GM21390 (cell line): ENCODE measurements at regions not wholly inside any gene's neighbourhood (a gene's known extent, or its start where the extent isn't known, plus 50 kb on each side); places are given as distances from the start of the nearest gene placed in this dataset.

Source experiments
- ATAC-seq: cut with Tn5 transposase; IDR thresholded peaks from one replicate; pipeline ENCODE4 v1.9.1; 2021; ENCODE audit not compliant: unreplicated experiment

DNA sequence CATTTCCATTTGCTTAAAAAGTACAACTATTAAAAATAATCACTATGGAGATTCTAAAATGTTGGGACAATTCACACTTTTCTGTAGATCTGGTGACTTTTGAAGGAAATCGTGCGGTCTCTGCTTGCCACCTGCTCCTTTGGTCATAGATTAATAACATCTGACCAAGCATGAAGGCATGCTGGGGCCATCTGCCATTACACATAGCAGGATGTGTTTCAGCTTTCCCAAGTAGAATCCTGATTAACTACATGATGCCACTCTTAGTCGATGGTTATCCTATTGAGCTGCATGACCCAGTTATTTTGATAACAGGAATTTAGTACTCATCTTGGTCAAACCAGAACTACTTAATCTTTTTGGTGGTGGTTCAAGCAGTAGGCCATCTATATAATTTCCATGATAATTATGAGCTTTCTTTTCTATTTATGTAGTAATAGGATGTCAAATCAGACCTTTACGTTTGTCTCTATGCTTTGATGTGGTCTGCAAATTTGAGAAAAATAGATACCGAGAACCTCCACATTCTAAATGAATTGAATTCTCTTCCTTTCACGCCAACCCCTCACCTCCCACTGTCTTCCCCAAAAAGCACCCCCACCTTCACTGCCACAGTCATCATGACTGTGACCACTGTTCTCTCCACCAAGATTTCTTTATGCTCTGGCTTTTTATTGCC, 158.1 kb downstream of the DIPK2A start:
- no peak for ATAC-seq

DNA sequence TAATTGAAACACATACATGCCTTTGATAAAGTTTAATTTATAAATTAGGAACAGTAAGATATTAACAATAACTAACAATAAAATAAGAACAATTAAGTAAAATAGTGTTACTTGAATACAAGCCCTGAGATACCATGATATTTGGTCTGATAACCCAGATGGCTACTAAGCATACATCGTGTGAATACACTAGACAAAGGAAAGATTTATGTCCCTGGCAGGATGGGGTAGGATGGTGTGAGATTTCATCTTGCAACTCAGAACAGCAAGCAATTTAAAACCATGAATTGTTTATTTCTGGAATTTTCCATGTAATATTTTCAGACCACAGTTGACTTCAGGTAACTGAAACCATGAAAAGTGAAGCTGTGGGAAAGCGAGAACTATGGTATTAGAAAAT, 169.5 kb downstream of the DIPK2A start:
- no peak for ATAC-seq

DNA sequence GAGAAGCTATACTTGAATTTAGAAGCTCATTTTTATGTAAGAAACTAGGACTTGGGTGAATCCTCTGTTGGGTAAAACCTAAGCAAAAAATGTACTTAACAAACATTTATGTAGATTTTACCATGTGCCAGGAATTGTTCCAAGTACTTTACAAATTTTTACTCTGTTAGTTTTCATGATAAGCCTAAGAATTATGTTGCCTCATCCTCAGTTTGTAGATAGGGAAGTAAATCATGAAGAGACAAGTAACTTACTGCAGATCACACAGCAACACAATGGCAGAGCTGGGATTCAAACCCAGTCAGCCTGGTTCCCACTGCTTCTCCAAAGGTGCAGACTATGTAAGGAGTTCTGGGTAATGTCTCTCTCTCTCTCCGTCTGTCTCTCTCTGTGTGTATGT, 169.9 kb downstream of the DIPK2A start:
- ATAC-seq: no peak

DNA sequence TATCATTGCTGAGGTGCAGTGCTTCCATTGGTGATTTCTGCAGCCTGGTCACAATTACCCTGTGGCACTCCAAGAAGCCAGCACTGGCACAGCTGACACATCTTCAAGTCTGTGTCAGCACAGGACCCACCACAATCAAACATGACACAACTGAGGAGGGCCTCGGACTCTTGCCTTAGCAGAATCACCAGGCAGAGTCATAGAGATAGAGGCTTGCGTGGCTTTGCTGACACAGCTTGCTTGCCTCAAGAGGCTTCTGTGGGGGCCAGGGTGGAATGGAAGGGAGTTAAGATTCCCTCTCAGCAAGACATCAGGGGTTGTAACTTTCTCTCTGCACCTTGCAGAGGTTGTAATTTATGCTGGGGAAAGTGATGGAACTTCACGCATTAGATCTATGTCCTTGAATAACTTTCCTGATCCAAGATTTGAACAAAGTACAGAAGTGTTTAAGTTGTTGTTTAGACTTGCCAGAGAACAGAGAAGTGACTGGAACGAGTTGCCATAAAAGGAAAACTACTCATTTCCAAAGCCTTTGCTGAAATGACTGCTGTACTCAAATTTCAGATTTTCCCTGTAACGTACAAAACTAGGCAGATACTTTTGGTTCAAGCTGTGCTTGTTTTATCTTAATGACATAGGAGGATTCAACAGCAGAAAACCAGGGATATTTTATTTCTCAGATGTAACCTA, 170.7 kb downstream of the DIPK2A start:
- no peak for ATAC-seq

DNA sequence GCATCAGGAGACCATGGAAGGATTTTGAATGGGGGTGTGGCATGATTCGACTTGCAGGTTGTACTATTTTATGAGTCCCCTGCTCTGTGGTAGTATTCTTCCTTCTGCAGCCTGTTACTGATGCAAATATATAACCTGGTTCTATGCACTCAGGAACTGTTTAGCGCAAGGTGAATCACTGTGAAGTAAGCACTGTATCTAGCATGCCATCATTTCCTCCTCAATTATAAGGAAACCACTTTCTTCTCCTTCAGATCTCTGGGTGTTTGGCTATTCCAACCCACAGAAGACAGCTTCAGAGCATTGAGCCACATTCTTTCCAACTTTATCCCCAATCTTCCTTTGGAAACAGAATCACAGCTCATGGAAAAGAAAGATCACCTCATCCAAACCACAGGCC, 176.7 kb downstream of the DIPK2A start:
- ATAC-seq: no peak

DNA sequence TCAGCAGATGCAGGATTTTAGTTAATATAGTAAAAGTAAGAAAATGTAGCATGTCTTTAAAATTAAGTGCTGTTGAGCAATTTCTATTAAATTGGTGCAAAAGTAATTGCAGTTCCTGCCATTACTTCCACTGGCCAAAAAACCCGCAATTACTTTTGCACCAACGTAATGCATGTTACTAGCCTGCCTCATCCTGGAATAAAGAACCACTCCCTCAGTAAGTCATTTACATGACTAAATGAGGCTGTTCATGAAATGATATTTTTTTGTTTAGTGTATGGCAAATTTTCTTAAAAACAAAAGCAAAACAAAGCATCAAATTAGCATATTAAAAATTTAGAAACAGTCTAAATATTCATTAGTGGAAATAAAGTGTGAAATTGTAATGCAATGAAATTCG, 180.4 kb downstream of the DIPK2A start:
- no peak for ATAC-seq

DNA sequence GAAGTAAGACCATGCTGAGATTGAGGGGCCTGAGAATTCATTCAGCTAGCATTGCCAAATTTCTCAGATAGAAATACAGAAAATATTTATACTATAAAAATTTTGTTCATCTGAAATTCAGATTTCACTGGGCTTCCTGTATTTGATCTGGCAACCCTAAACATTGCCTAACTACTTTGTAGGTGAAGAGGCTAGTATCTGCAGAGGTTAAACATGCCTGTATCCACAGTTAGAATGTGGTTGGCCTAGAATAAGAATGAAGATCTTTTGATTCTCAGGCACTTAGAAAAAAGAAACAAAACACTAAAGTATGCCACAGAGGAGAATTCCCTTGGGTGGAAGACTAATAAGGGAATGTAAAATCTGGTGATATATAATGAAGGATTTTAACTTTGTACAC, 189.0 kb downstream of the DIPK2A start:
- ATAC-seq: no peak

DNA sequence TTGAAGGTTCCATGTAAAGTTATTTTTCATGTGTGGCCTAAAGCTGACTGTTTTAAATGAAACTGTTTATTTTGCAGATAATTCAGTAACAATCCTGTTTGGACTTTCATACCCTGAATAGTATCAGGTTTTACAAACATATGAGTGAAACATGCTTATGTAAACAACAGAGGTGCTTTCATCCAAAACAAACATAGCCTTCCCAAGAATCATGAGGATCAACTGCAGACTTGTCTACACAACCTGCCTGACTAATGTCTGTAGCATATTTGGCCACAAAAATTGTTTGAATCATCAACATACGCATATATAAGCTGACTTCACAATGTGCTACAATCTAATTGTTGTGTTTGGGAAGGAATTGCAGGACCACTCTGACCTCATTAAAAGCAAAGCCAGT, 190.4 kb downstream of the DIPK2A start:
- no peak for ATAC-seq

DNA sequence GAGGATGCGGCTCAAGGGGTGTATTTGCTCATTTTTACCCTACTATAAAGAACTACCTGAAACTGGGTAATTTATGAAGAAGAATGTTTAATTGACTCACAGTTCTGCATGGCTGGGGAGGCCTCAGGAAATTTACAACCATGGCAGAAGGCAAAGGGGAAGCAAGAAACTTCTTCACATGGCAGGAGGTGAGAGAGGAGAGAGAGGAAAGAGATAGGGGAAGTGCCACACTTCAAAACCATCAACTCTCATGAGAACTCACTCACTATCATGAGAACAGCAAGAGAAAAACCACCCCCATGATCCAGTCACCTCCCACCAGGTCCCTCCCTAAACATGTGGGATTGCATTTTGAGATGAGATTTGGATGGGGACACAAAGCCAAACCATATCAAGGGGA, 192.7 kb downstream of the DIPK2A start:
- no peak for ATAC-seq

DNA sequence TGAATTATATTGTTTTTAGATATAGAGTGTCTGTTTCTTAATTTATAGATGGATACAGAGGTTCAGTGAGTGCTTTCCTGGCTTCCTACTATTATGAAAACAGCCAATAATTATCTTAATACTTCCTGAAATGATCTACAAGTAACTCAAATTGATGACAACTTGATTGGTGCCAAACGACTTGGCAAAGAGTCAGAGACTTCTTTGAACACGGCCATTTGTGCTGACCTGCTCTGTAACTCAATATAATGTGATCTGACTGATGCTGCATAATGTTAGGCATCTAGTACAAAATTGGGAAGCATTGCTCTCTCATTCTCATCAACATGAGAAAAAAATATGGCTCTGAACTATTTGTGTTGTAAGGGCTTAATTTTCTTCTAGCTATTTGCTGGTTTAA, 193.9 kb downstream of the DIPK2A start:
- ATAC-seq: no peak

DNA sequence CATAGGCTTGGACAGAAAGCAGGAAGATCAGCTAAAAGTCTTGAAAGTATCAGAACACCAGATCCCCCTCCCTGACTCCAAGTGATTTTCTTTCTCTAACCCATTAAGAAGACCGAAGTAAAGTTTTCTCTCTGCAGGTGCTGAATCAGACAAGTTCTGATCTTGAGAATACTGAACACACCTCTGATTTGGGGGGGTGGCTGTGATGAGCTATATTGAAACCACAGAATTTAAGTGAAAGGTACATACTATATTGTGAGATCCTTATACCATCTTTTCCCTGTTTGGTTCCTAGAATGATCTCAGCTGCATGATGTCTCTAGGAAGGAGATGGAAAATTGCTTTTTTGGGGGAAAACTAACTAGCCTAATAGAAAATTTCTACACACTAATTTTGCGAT, 196.0 kb downstream of the DIPK2A start:
- no peak for ATAC-seq

DNA sequence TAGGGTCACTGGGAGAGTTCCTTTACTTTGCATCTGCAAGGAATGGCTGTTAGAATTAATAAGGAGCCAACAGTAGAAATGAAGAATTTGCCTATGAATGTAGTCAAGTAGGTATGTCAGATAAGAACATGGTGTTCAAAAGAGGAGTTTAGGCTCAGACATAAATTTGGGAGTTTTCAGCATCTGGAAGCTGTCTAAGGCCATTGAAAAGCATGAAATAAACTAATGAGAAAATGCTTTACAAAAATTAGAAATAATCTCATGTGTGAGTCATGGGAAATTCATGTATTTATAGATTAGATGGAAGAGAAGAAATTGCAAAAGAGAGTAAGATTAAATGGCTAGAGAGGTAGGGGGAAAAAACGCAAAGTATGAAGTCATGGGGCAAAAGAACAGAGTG, 201.9 kb downstream of the DIPK2A start:
- no peak for ATAC-seq

DNA sequence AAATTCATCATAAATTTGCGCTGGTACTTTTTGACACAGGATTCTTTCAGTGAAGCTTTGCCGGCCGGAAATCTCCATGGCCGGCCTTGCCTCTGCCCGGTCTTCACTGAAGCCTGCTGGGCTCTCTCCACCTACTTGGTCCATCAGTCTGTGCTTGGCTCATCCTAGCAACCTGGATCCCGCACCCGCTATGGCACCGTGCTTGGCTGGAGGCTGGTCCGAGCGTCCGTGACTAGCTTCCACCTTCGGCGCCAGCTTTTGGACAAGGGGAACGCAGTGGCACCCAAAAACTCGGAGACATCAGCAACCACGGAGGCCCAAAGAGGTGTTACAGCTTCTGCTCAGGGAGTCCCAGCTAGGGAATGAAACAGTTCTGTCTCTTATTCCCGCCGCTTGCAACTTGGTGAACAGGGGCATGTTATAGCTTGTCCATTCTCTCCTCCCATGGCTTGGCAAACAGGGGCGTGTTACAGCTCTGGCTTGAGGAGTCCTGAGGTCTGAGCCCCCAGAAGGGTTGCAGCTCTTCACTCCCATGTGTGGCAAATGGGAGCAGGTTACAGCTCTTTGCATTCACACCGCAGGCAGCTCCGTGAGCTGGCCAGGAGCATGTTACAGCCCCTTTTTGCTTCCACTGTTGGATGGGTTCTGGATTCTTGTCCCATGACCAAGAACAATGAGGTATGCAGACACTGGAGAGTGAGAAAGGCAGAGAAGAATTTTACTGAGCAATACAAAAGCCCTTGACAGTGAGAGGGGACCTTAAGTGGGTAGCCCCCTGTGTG, 204.2 kb downstream of the DIPK2A start:
- ATAC-seq: no peak

DNA sequence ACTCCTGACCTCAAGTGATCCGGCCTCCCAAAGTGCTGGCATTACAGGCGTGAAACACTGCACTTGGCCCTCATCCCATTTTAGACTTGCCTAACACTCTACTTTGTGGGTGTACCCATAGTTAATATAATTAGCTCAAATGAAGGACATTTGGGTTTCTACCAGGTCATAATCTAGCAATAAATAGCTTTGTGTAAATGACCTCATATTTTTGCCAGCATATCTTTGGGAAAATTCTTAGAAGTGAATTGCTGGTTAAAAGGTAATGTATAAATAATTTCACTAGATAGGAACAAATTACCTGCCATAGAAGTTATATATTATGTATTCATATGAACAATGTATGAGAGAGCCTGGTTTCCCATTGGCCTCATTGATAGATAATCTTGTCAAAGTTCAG, 206.0 kb downstream of the DIPK2A start:
- ATAC-seq: no peak

DNA sequence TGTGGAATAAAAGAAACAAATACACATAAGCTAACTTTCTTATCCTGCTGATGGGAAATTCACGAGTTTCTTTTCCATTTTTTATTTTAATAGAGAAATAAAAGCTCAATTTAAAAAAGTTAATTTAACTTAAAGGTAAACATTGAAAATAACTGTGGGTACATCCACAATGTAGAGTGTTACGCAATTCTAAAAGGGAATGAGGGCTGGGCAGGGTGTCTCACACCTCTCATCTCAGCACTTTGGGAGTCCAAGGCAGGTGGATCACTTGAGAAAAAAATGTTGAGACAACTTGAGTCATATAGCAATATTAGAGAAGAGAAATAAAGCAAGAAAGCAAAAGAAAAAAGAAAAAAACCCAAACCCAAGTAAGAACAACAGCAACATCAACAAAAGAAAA, 207.0 kb downstream of the DIPK2A start:
- no peak for ATAC-seq

DNA sequence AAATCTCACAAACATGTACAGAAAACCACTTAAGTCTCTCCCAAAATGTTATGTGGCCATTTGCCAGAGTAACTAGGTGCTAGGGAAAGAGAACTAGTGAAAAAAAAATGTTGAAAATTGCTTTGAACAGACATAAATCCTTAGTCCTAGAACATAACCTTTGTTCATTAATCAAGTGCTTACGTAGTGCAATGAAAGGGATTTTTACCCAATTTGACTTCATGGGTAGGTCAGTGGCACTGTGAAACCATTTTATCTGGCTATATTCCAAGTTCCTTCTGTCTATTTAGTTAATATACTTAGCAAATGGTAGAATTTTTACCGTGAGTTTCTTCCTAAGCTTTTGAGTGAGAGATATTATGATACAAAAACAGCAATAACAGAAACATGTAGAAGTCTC, 209.4 kb downstream of the DIPK2A start:
- no peak for ATAC-seq

DNA sequence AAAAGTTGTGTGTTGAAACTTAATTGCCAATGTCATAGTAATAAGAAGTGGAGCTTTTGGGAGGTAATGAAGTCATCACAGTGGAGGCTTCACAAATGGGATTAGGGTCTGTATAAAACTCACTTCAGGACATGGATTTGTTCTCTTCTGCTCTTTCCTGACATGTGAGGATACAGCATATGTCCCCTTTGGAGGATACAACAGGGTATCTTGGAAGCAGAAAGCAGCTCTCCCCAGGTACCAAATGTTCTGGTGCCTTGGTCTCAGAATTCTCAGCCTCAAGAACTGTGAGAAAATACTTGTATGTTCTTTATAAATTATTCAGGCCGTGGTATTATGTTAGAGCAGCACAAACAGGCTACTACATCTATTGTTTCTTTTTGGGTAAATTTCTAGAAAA, 210.9 kb downstream of the DIPK2A start:
- no peak for ATAC-seq

DNA sequence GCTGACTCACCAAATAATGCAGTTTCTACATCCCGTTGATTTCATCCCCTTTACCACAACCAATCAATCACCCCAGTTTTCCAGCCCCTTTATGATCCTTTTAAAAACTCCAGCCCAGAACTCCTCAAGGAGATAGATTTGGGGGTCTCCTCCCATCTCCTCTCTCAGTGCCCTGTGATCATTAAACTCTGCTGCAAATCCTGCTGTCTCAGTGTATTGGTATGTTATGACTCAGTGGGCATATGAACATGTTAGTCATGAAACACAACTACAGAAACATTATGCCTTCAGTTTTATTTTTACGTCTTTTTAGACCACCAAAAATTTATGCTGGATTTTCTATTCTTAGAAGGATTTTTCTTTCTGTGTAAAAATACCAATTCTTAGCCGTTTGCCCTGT, 213.7 kb downstream of the DIPK2A start:
- no peak for ATAC-seq

DNA sequence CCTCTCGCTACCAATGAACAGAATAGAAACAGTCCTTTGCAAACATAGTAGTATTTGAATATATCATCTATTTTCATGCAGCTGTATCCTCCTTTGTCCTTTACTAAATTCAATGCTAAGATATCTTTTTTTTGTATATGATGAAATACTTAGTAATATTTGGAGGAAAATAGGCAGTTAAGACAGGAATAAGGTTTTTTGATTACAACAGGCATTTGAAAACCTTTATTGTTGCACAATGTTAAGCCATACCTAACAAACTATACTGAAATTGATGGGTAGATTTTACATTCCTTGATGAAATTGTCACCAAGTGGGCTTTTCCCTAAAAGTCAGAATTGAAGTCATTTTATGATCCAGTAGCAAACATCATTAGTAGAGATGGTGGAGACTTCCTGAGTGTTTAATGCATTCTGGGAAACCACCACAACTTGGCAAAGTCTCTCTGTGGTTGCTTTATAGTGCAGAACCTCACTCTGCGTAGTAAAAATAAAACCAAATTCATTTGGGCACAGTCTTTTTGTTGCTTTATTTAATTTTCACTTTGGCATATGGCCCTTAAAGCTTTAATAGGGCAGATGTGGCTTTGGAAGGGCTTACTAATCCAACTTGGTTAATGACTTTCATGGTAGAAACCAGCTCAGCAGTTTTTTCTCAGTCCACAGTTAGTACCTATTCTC, 216.0 kb downstream of the DIPK2A start:
- ATAC-seq: no peak

DNA sequence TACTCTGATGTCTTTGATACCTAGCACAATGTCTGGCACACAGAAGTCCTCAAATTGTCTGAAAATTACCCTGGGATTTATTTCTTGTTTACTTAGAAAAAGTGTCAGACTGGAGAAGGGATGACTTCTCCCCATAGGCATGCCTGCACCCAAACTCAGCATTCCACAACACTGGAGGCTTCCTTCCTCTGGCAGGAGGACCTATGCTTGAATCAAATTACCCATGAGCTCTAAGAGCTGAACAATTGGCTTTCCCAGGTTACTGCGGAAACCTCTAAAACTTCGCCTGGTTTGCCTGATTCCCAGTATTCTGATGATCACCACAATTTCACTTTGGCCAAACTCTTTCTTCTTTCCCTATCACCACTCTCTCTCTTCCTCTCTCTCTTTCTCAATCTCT, 217.4 kb downstream of the DIPK2A start:
- ATAC-seq: no peak

DNA sequence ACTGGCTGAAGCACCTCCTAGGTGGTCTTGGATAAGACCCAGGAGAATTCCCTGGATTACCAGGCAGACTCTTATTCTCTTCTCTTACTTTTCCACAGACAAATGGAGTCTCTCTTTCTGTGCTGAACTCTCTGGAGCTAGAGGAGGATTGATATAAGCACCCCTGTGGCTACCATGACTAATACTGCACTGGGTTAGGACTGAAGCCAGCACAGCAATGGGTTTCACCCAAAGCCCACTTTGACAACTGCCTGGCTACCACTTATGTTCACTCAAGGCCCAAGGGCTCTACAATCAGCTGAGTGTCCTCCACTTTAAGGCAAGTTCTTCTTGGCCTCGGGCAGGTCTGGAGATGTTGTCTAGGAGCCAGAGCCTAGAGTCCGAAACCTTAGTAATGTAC, 225.5 kb downstream of the DIPK2A start:
- no peak for ATAC-seq

DNA sequence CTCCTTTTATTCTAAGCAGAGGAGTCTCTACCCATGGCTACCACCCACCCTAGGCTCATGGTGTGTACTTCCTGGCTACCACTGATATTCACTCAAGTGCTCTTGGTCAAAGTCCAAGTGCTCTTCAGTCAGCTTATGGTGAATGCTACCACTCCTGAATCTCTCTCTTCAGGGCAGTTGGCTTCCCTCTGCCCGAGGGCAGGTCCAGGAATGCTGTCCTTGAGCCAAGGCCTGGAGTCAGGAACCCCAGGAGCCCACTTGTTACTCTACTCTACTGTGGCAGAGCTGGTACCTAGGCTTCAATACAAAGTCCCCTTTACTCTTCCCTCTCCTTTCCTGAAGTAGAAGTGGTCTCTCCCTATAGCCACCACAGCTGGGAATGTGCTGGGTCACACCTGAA, 226.0 kb downstream of the DIPK2A start:
- ATAC-seq: no peak
